HepG2 (cell line): ENCODE measurements at regions not wholly inside any gene's neighbourhood (a gene's known extent, or its start where the extent isn't known, plus 50 kb on each side); places are given as distances from the start of the nearest gene placed in this dataset.

ENCODE experiments used
- ATAC-seq: fragments of 200-7000 bp; cut with Tn5 transposase; 3 replicates; pipeline ENCODE4 v1.9.1; 2020; ENCODE audit warnings: mild to moderate bottlenecking, moderate library complexity
- BruUV-seq: library from RNA; stranded (reverse); fragments of 400-500 nt; replicated peaks from 2 replicates; lab custom pipeline; 2021; lab: Mats Ljungman, UMichigan
- CTCF ChIA-PET: fragments of 300-600 bp; formaldehyde crosslinking; extraction: SDS; loops from one replicate; lab custom pipeline; 2021; ENCODE audit warnings: low total read pairs, inconsistent platforms, low intra/inter-chr PET ratio; lab: Yijun Ruan, JAX
- POLR2A ChIA-PET: fragments of 350-600 bp; sonication (Branson Sonifier 250); formaldehyde crosslinking; loops from one replicate; lab custom pipeline; 2020; ENCODE audit warnings: antibody characterized with exemption, inconsistent platforms; lab: Yijun Ruan, JAX
- DNase-seq: peaks from one replicate; pipeline ENCODE4 v3.0.0-alpha.2; 2015; ENCODE audit warnings: low spot score
- FAIRE-seq: peaks from 3 replicates; lab custom pipeline; 2011; peaks lifted over from hg19 to GRCh38; lab: Jason Lieb, UNC
- H2AFZ ChIP-seq: one replicate; pipeline ENCODE4 v1.6.1; 2011; ENCODE audit warnings: low read length, inconsistent platforms
- H3K27ac ChIP-seq: fragments of 300-600 bp; 3 replicates; pipeline ENCODE4 v1.8.0; 2011; ENCODE audit warnings: mixed run types, mild to moderate bottlenecking, mixed read lengths, low read length, inconsistent platforms; ENCODE audit not compliant: insufficient read depth; ENCODE audit errors: extremely low read length
- H3K27me3 ChIP-seq, 2 experiments: fragments of 200-600 bp in 1 of 2; 2 replicates in 1 of 2; 3 replicates in 1 of 2; pipeline versions ENCODE4 v1.6.0 to v1.8.0; 2011; ENCODE audit warnings: low read length in 2 of 2, mild to moderate bottlenecking in 2 of 2, moderate library complexity in 2 of 2, inconsistent platforms in 1 of 2; ENCODE audit not compliant: insufficient read depth in 2 of 2, control insufficient read depth in 1 of 2
- H3K36me3 ChIP-seq, 2 experiments: fragments of 200-600 bp in 1 of 2; replicated peaks in 1 of 2; 2 replicates in 1 of 2; 3 replicates in 1 of 2; pipeline versions ENCODE4 v1.5.1 to v1.8.0; 2011; ENCODE audit warnings: low read length in 2 of 2, inconsistent platforms in 1 of 2; ENCODE audit not compliant: insufficient read depth in 2 of 2, control insufficient read depth in 1 of 2
- H3K4me1 ChIP-seq: 2 replicates; pipeline ENCODE4 v1.5.1; 2012; ENCODE audit warnings: low read length, inconsistent platforms; ENCODE audit not compliant: insufficient read depth
- H3K4me2 ChIP-seq: 2 replicates; pipeline ENCODE4 v1.6.0; 2011; ENCODE audit warnings: low read depth, low read length, inconsistent platforms
- H3K4me3 ChIP-seq, 3 experiments: fragments of 200-600 bp in 1 of 3; sonication (generic), shearing (Covaris generic) in 1 of 3; replicated peaks in 1 of 3; 2 replicates each; pipeline ENCODE4 v1.5.1; 2011 to 2016; ENCODE audit warnings: low read length in 3 of 3, inconsistent platforms in 2 of 3, low read depth in 2 of 3, mild to moderate bottlenecking in 2 of 3, control low read depth in 1 of 3, mixed read lengths in 1 of 3; ENCODE audit not compliant: insufficient read depth in 1 of 3
- H3K79me2 ChIP-seq: one replicate; pipeline ENCODE4 v1.6.1; 2011; ENCODE audit warnings: low read length, inconsistent platforms; ENCODE audit not compliant: insufficient read depth
- H3K9ac ChIP-seq: 2 replicates; pipeline ENCODE4 v1.6.0; 2011; ENCODE audit warnings: mild to moderate bottlenecking, low read depth, low read length, inconsistent platforms; ENCODE audit not compliant: insufficient read depth
- H3K9me3 ChIP-seq: 2 replicates; pipeline ENCODE4 v1.5.1; 2012; ENCODE audit warnings: mild to moderate bottlenecking, low read length
- H4K20me1 ChIP-seq: 2 replicates; pipeline ENCODE4 v1.6.0; 2011; ENCODE audit warnings: inconsistent platforms, mild to moderate bottlenecking, low read length, moderate library complexity; ENCODE audit not compliant: insufficient read depth
- CEBPG ChIP-seq: IDR thresholded peaks from 2 replicates; pipeline ENCODE4 v1.6.1; 2016
- DPF2 ChIP-seq: sonication (generic); formaldehyde crosslinking; IDR thresholded peaks from 2 replicates; pipeline ENCODE4 v1.4.0; 2020; ENCODE audit warnings: mild to moderate bottlenecking, low read depth, missing genetic modification reagents, borderline replicate concordance
- FOXP1 ChIP-seq, 2 experiments: fragments of 450-650 bp in 1 of 2; IDR thresholded peaks; 2 replicates each; pipeline ENCODE4 v1.6.1; 2017 to 2018; ENCODE audit warnings: antibody characterized with exemption in 1 of 2
- GABPA ChIP-seq, 2 experiments: IDR thresholded peaks; 2 replicates each; pipeline ENCODE4 v1.6.1; 2011 to 2016; ENCODE audit warnings: low read depth in 2 of 2, low read length in 1 of 2, missing biosample characterization in 1 of 2, missing genetic modification characterization in 1 of 2
- GTF3A ChIP-seq: sonication (generic); formaldehyde crosslinking; conservative IDR thresholded peaks from 2 replicates; pipeline ENCODE4 v1.4.0; 2020; ENCODE audit warnings: mild to moderate bottlenecking, missing genetic modification reagents
- HMGXB4 ChIP-seq, 2 experiments: sonication (generic) in 1 of 2; formaldehyde crosslinking in 1 of 2; IDR thresholded peaks; 2 replicates each; pipeline versions ENCODE4 v1.4.0 to v1.6.1; 2018 to 2020; ENCODE audit warnings: missing genetic modification reagents in 2 of 2, borderline replicate concordance in 1 of 2, low read depth in 1 of 2, mild to moderate bottlenecking in 1 of 2, missing biosample characterization in 1 of 2
- NCOA5 ChIP-seq: sonication (generic); formaldehyde crosslinking; IDR thresholded peaks from 2 replicates; pipeline ENCODE4 v1.4.0; 2020; ENCODE audit warnings: missing genetic modification reagents
- RARG ChIP-seq: sonication (generic); formaldehyde crosslinking; IDR thresholded peaks from 2 replicates; pipeline ENCODE4 v1.4.0; 2020; ENCODE audit warnings: low read depth, mild to moderate bottlenecking, missing genetic modification reagents
- SATB2 ChIP-seq: sonication (generic); formaldehyde crosslinking; IDR thresholded peaks from 2 replicates; pipeline ENCODE4 v1.5.0; 2020; ENCODE audit warnings: missing genetic modification reagents
- SNAI1 ChIP-seq: sonication (generic); formaldehyde crosslinking; IDR thresholded peaks from 2 replicates; pipeline ENCODE4 v1.5.0; 2020; ENCODE audit warnings: mild to moderate bottlenecking, missing genetic modification reagents, borderline replicate concordance
- SOX13 ChIP-seq, 3 experiments: fragments of 450-650 bp in 1 of 3; sonication (generic) in 1 of 3; formaldehyde crosslinking in 1 of 3; IDR thresholded peaks in 2 of 3; conservative IDR thresholded peaks in 1 of 3; 2 replicates each; pipeline versions ENCODE4 v1.5.0 to v1.6.1; 2016 to 2020; ENCODE audit warnings: antibody characterized with exemption in 1 of 3, mild to moderate bottlenecking in 1 of 3, missing compliant biosample characterization in 1 of 3, missing genetic modification reagents in 1 of 3, moderate library complexity in 1 of 3
- TAF15 ChIP-seq: fragments of 200-400 bp; formaldehyde crosslinking; IDR thresholded peaks from one replicate; pipeline ENCODE4 v1.6.1; 2018; ENCODE audit warnings: mild to moderate bottlenecking, low read depth, low read length; ENCODE audit not compliant: poor library complexity, severe bottlenecking
- ZBTB1 ChIP-seq: sonication (generic); formaldehyde crosslinking; IDR thresholded peaks from 2 replicates; pipeline ENCODE4 v1.4.0; 2020; ENCODE audit warnings: missing genetic modification reagents, borderline replicate concordance
- ZBTB20 ChIP-seq: sonication (generic); formaldehyde crosslinking; IDR thresholded peaks from 2 replicates; pipeline ENCODE4 v1.8.1; 2023; ENCODE audit warnings: missing genetic modification reagents, low read depth, mild to moderate bottlenecking, borderline replicate concordance
- ZKSCAN8 ChIP-seq: IDR thresholded peaks from 2 replicates; pipeline ENCODE4 v1.6.1; 2016; ENCODE audit warnings: borderline replicate concordance, missing genetic modification reagents, missing compliant biosample characterization
- ZNF367 ChIP-seq: sonication (generic); formaldehyde crosslinking; IDR thresholded peaks from 2 replicates; pipeline ENCODE4 v1.4.0; 2020; ENCODE audit warnings: missing genetic modification reagents, borderline replicate concordance
- ZNF549 ChIP-seq: sonication (generic); formaldehyde crosslinking; IDR thresholded peaks from 2 replicates; pipeline ENCODE4 v1.5.0; 2020; ENCODE audit warnings: missing genetic modification reagents
- ZNF564 ChIP-seq: sonication (generic); formaldehyde crosslinking; IDR thresholded peaks from 2 replicates; pipeline ENCODE4 v1.8.1; 2023; ENCODE audit warnings: mild to moderate bottlenecking, missing genetic modification reagents
- WGBS: methylation state at CpG from one replicate; pipeline ENCODE4 v1.1.6; 2017; ENCODE audit warnings: low lambda C conversion rate; 5-methylcytosine and 5-hydroxymethylcytosine counted together
- in situ Hi-C: cut with HindIII; loops from 2 replicates; pipeline ENCODE4 v1.10.0; 2017; ENCODE audit warnings: low pct_unique_long_range_greater_than_20kb; ENCODE audit not compliant: extremely low pct_ligation_motif_present
- intact Hi-C: fragments of 100-400 bp; cut with micrococcal nuclease; formaldehyde crosslinking; loops from one replicate; pipeline ENCODE4 v1.10.0; 2022; ENCODE audit not compliant: unreplicated experiment
- TF ChIP-seq, protein P1 (sequence below): sonication (generic); formaldehyde crosslinking; IDR thresholded peaks from 2 replicates; pipeline ENCODE4 v1.5.1; 2020; ENCODE audit warnings: missing genetic modification reagents, mild to moderate bottlenecking, borderline replicate concordance

DNA sequence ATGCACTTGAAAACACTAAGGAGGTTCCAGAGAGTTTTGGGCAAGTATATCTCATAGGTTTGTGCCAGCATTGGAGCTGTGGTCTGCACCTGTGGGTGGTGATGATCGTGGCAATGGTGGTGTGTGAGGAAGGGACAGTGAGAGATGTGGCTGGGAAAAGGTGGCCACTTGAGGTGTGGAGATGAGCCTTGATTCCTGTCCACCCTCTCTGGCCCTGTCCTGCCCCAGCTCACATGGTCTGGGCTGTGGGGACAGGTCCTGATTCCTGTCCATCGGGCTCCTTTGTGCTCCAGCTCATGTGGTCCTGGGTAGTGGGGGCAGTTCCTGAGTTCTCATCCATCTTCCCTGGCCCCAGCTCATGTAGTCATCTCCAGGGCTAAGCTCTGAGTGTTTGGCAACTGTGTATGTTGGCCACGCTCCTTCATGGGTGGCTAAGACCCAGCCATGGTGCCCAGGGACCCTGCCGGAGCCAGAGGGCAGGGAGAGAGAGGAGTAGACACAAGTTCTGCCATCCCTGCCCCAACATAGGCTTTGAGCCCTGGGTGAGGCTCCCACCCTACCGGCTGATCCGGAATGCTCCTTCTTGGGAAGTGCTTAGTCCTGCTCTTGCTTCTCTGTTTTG is 294.4 kb upstream of the HDAC4 start (continued):
- TF ChIP-seq, protein P1, sequence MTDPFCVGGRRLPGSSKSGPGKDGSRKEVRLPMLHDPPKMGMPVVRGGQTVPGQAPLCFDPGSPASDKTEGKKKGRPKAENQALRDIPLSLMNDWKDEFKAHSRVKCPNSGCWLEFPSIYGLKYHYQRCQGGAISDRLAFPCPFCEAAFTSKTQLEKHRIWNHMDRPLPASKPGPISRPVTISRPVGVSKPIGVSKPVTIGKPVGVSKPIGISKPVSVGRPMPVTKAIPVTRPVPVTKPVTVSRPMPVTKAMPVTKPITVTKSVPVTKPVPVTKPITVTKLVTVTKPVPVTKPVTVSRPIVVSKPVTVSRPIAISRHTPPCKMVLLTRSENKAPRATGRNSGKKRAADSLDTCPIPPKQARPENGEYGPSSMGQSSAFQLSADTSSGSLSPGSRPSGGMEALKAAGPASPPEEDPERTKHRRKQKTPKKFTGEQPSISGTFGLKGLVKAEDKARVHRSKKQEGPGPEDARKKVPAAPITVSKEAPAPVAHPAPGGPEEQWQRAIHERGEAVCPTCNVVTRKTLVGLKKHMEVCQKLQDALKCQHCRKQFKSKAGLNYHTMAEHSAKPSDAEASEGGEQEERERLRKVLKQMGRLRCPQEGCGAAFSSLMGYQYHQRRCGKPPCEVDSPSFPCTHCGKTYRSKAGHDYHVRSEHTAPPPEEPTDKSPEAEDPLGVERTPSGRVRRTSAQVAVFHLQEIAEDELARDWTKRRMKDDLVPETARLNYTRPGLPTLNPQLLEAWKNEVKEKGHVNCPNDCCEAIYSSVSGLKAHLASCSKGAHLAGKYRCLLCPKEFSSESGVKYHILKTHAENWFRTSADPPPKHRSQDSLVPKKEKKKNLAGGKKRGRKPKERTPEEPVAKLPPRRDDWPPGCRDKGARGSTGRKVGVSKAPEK (CRISPR knock-in tag): no peak
- TF ChIP-seq GABPA (IDR thresholded peaks at IDR 0.05; ENCODE audit: low read depth, low read length): no peak
- no peak for TF ChIP-seq GABPA (CRISPR knock-in tag; IDR thresholded peaks at IDR 0.05; ENCODE audit: low read depth)
- TF ChIP-seq, all 625 proteins: peak for 0

DNA sequence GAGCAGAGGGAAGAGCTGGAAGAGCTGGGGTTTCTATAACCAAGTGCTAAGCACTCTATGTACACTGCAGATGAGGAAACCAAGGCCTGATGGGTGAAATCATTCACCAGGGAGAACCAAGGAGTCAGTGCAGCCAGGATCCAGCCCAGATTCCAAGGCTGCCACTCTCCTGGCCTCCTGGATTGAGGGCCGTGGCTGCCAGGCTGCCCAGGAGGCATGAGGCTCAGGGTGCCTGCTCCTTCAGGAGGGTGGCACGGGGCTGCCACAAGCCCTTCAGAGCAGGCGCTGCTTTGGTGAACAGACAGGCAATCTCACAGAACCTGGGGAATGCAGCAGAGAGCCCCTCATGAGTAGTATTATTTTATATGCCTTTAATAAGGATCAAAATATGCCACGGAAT is 293.7 kb upstream of the HDAC4 start:
- 11% methylated on average over 4 of the region's 4 CpGs for WGBS
- intact Hi-C loops: no loop called here
- H3K4me3 ChIP-seq: no peak overlapping the region
- in situ Hi-C loops: no loop called here
- H3K36me3 ChIP-seq: no peaks in the 10 kb centered on the region
- TF ChIP-seq ZNF549 (CRISPR knock-in tag) (no peak), FOXP1 (IDR thresholded peaks at IDR 0.05) (no peak), FOXP1 (CRISPR knock-in tag; IDR thresholded peaks at IDR 0.05) (no peak), ZNF564 (CRISPR knock-in tag) (no peak), RARG (CRISPR knock-in tag) (no peak), NCOA5 (CRISPR knock-in tag) (no peak), ZNF367 (CRISPR knock-in tag) (no peak), ZBTB20 (CRISPR knock-in tag) (no peak), ZKSCAN8 (CRISPR knock-in tag) (no peak), ZBTB1 (no peak), TAF15 (no peak), SOX13 (IDR thresholded peaks at IDR 0.05) (no peak), SOX13 (CRISPR knock-in tag; conservative IDR thresholded peaks at IDR 0.05 in 1 of 2, IDR thresholded peaks at IDR 0.05 in 1 of 2) (no peak), SATB2 (CRISPR knock-in tag) (no peak), CEBPG (CRISPR knock-in tag) (no peak), SNAI1 (no peak), GTF3A (CRISPR knock-in tag) (no peak), HMGXB4 (CRISPR knock-in tag; IDR thresholded peaks at IDR 0.05; ENCODE audit: borderline replicate concordance in 1 of 2, low read depth in 1 of 2) (no peak), DPF2 (CRISPR knock-in tag) (no peak)
- no peaks in the 10 kb centered on the region for H3K4me1 ChIP-seq
- H3K4me2 ChIP-seq: no peak overlapping the region
- H2AFZ ChIP-seq: no peak overlapping the region
- H3K27ac ChIP-seq: no peak overlapping the region
- H3K27me3 ChIP-seq: peaks cover 5 to 56% of the 10 kb centered on the region in 2 experiments; a peak in 4 of 5 replicates
- ATAC-seq (no peak), DNase-seq (no peak), FAIRE-seq (no peak)
- CTCF ChIA-PET: no interaction called here
- H3K9me3 ChIP-seq: no peaks in the 10 kb centered on the region
- no peaks in the 10 kb centered on the region for H3K79me2 ChIP-seq
- no TSS peak for BruUV-seq
- no peak overlapping the region for H3K9ac ChIP-seq
- POLR2A ChIA-PET: no interaction called here
- H4K20me1 ChIP-seq: no peaks in the 10 kb centered on the region; the same call in 1 of the 2 replicates
